Stromal cell of bone marrow (primary cell): ENCODE measurements at regions not wholly inside any gene's neighbourhood (a gene's known extent, or its start where the extent isn't known, plus 50 kb on each side); places are given as distances from the start of the nearest gene placed in this dataset.

Experiments used
- DNase-seq: peaks from one replicate; pipeline ENCODE4 v3.0.0-alpha.2; 2012; ENCODE audit warnings: low read depth

DNA sequence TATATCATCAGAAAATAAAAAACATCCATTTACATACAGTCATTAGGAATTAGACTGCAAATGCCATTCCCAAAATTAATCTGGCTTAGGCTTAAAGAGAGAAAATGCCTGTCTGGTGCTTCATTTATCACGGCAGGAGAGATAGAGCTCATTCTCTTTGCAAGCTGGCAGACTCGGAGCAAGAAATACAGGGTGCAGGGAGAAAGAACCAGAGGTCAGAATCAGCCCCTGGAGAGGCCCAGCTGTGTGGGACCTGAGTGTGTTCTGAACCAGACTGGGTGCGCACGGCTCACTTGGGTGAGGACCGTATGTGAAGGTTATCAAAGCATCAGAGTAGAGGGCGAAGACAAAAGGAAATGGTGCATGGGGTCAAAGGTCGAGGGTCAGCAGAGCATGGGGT is 227.8 kb downstream of the ACKR3 start:
- DNase-seq = no peak

GRCh38 chr2:236798491-236798890 is 228.9 kb downstream of the ACKR3 start:
- no peak for DNase-seq

- no peak for DNase-seq
These were observed 229.9 kb downstream of the ACKR3 start for GRCh38 chr2:236799391-236800026.

- DNase-seq = no peak
These were observed 233.2 kb downstream of the ACKR3 start for GRCh38 chr2:236802862-236803261.

GRCh38 chr2:236803621-236804020 is 234.0 kb downstream of the ACKR3 start:
- no peak for DNase-seq

DNA sequence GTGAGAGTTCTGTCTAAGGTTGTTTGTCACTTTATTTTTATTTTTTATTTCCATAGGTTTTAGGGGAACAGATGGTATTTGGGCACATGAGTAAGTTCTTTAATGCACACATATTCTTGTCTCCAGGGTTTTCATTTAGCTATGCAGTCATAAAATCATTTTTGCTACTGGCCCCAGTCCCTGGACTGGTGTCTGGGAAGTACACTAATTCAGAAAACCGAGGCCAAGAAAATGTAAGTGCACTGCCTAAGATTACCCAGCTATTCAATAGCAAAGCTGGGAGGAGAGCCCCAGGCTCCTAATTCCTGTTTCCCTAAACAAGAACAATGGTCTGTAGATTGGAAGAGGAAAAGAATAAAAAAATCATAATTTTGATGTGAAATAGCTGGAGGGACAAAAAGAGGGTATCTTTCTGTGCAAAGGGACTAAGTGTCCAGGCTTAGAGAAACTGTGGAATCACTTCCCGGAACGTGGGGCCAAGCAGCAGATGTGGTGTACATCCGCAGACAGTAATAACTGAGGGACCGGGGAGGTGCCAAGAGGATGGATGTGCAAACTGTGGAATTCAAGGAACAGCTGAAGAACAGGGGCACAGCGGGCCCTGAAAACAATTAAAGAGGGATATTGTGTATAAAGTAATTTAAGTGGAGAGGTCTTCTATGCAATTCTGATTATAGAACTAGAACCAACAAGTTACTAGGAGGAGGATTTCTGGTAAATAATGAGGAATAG is 236.3 kb downstream of the ACKR3 start:
- DNase-seq = no peak

- DNase-seq = no peak
These were observed 240.1 kb downstream of the ACKR3 start for GRCh38 chr2:236809716-236810115.

GRCh38 chr2:236811062-236811656 is 241.5 kb downstream of the ACKR3 start:
- DNase-seq = no peak

GRCh38 chr2:236813766-236814165 is 244.1 kb downstream of the ACKR3 start:
- no peak for DNase-seq

DNA sequence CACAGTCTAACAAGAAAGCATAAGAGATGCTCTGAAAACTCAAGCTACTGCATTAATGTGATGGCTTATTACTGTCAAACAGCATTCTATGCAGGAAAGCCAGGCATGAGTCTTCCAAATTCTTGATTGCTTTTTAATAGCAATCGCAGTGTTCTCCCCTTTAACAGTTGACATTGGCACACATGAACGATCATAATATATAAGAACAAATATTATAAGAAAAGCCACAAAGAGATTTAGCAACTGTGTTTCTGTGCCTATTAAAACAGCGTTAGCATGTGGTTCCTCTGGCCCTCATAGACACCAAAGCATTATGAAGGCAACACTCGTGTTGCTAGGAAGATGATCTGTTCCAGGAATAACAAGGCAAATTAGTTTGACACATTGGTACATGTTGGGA is 245.0 kb downstream of the ACKR3 start:
- no peak for DNase-seq

GRCh38 chr2:236815746-236816145 is 246.1 kb downstream of the ACKR3 start:
- no peak for DNase-seq

DNA sequence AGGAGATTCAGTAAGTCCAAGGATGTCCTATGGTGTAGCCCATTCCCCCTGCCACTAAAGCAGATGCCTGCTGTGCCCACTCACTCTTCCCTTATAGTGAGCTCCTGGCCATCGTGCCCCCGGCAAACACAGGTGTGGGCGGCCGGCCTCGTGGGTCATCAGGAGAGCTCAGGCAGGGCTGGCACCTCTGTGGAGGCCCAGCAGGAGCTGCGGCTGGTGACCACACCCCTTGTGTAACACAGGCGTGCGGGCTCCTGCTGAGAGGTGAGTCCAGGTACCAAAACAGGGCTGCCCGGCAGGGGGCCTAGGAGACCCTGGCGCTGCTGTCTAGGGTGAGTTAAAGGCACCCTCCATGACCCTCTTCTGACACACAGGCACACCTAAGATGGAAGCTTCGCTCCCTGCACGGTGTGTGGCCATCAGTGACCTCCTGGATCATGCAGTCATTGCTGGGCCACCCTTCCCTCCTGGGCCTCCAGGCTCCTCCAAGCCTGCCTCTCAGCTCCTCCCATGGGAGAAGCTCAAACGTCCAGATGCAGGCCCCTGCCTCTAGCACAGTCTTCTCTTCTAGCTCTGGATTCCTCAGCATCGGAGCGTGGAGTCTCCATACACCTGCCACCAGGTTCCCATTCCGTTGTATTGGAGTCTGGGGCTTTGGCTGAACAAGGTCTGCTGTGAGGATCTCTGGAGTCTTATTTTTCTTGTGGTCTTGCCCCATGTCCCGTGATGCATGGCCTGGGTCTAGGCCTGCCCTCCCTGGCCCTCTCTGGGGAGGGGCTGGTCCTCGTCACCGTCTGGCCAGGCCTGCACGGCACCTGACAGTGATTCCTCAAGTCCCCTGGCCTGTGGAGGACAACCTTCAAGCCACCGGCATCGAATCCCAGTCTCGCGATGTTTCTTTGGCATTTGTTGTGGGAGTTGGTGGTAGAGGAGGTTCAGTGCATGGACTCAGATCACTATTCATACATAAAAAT is 246.9 kb downstream of the ACKR3 start:
- no peak for DNase-seq

- no peak for DNase-seq
These were observed 248.8 kb downstream of the ACKR3 start for GRCh38 chr2:236818281-236819045.

GRCh38 chr2:236819275-236820002 is 249.8 kb downstream of the ACKR3 start:
- no peak for DNase-seq

GRCh38 chr2:236820763-236821344 is 251.2 kb downstream of the ACKR3 start:
- DNase-seq = no peak

DNA sequence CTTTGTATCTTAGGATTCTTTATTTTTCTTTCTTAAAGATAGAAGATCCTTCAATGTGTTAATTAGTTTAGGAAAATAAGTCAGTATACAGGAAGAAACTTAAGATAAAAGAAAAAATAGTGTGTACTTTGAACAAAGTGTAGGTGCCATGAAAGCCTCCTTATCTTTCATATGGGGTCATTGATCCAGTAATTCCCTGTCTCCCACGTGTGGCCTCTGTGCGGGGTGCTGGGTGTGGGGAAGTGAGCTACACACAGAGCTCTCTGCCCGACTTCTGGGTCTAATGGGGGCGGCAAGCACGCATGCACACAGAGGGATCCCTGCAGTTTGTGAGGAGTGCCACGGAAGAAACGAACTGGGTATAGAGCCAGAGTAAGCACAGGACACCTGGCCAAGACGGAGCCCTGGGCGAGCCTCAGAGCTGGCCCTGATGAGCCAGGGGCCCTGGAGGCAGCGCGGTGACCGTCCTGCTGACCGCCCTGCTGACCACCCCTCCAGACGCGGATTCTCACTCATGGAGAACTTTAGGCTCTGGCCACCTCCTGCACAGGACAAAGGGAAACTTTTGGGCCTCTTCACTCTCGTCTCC is 253.5 kb downstream of the ACKR3 start:
- DNase-seq = no peak

- no peak for DNase-seq
These were observed 254.3 kb downstream of the ACKR3 start for GRCh38 chr2:236823963-236824362.

DNA sequence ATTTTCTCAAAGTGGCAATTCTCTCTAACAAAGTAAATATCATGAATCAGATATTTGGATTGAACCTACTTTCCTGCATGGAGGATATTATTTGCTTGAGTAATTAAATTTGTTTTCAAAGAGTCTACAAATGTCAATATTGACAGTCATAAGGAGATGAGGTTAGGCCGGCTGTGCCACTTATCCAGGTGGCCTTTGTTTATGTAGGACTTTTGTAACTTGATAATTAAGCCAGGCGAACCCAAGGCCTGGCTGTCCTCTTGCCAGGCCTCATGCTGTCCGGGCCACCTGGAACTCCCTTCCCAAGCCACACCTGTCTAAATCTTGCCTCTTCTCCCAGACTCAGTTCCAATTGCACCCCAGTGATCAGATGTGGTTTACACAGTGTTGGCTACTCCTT is 255.2 kb downstream of the ACKR3 start:
- no peak for DNase-seq

DNA sequence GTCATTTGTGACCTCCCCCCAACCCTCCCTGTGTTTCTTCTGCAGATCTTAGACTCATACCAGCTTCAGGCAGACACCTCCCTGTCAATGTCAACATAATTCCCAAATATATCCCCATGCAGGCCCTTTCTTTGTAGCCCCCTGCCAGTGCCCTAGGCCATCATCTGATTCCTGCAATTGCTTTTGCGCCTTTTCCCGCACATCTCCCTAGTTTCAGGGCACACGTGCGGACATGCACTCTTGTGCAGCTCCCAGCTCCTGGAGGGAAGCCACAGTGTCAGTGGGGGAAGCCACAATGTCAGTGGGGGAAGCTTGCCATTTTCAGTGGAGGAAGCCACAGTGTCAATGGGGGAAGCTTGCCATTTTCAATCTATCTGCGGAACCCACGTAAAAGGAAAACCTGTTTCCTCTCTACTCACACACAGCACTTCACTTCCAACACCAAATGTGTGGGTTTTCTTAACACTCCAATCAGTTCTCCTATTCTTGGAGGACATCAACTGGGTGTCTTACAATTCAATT is 256.4 kb downstream of the ACKR3 start:
- no peak for DNase-seq
